Left lung (tissue), 4 donors: ENCODE measurements at regions not wholly inside any gene's neighbourhood (a gene's known extent, or its start where the extent isn't known, plus 50 kb on each side); places are given as distances from the start of the nearest gene placed in this dataset.

Source experiments
- ATAC-seq: fragments of 200-7000 bp; cut with Tn5 transposase; one replicate; pipeline ENCODE4 v1.9.1; 2020; ENCODE audit warnings: moderate library complexity
- DNase-seq, 4 donors: peaks; one replicate each; pipeline ENCODE4 v3.0.0-alpha.2; 2013 to 2020
- H3K27ac ChIP-seq, 2 donors: fragments of 200-600 bp; sonication (generic) in 1 of 2; one replicate each; pipeline versions ENCODE4 v1.5.0 to v1.8.0; 2020 to 2021
- H3K27me3 ChIP-seq, 2 donors: fragments of 200-600 bp; sonication (generic) in 1 of 2; one replicate each; pipeline versions ENCODE4 v1.5.0 to v1.8.0; 2020 to 2021
- H3K36me3 ChIP-seq, 2 donors: fragments of 200-600 bp; sonication (generic) in 1 of 2; one replicate each; pipeline versions ENCODE4 v1.5.0 to v1.8.0; 2020 to 2021
- H3K4me1 ChIP-seq, 2 donors: fragments of 200-600 bp; one replicate each; pipeline ENCODE4 v1.8.0; 2021
- H3K4me3 ChIP-seq, 2 donors: fragments of 200-600 bp; sonication (generic) in 1 of 2; one replicate each; pipeline versions ENCODE4 v1.5.0 to v1.8.0; 2020 to 2021; ENCODE audit warnings: mild to moderate bottlenecking in 1 of 2
- H3K9me3 ChIP-seq, 2 donors: fragments of 200-600 bp; sonication (generic) in 1 of 2; one replicate each; pipeline versions ENCODE4 v1.5.0 to v1.8.0; 2020 to 2021
- CTCF ChIP-seq, 2 donors: fragments of 200-600 bp; sonication (generic) in 1 of 2; IDR thresholded peaks; one replicate each; pipeline versions ENCODE4 v1.5.0 to v1.8.0; 2021; ENCODE audit warnings: antibody characterized with exemption in 2 of 2
- intact Hi-C, 2 donors: fragments of 100-400 bp; cut with DNase I; formaldehyde crosslinking; loops; one replicate each; pipeline versions ENCODE4 v1.11.2 to v1.14.2; 2022
- donor health status: DM: no; HTN: yes; CAD: no.
- donor health status: DM: no; HTN: no; CAD: no.

DNA sequence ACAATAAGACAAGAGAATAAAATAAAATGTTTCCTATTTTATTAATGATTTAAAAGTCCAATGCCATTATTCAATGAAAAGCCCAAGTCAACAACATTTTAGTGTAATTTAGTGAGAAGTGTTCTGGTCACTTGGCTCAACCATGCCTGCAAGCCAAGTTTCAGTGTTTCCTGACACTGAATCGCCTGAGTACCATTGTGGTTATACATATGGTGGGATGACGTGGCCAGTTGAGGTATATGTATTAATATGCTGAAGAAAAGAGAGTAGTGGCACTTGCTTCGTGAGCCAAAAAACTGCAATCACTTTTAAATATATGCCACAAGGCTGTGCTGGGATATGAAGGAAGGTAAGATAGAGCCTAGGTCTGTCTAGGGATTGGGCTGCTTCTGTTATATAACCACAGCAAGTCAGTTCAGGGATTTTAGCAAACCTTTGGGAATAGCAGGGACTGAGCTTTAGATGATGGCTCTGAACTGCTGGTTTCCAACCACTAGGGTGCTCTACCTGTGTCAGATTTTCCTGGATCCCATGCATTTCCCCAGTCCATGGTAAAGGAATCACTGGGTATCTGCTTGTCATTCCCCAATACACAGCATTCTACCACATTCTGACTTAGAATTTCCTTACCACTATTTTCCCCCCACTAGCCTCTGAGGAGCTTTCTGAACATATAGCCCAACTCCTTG lies 214.0 kb upstream of the PRPS1L1 start:
- Histone ChIP-seq H3K27me3 (no peaks in the 10 kb centered on the region), H3K4me3 (no peak overlapping the region), H3K27ac (no peak overlapping the region), H3K36me3 (no peaks in the 10 kb centered on the region), H3K9me3 (peaks cover 0 to 2% of the 10 kb centered on the region in 2 donors), H3K4me1 (no peaks in the 10 kb centered on the region)
- TF ChIP-seq CTCF (IDR thresholded peaks at IDR 0.05) = no peak
- ATAC-seq = no peak
- DNase-seq = no peak
- intact Hi-C loops = no loop called here

GRCh38 chr7:18243731-18244130 lies 216.1 kb upstream of the PRPS1L1 start:
- Histone ChIP-seq H3K27me3 (no peaks in the 10 kb centered on the region), H3K9me3 (peaks cover 0 to 8% of the 10 kb centered on the region in 2 donors), H3K36me3 (no peaks in the 10 kb centered on the region), H3K27ac (no peak overlapping the region), H3K4me1 (no peaks in the 10 kb centered on the region), H3K4me3 (no peak overlapping the region)
- TF ChIP-seq CTCF (IDR thresholded peaks at IDR 0.05) = no peak
- ATAC-seq (no peak), DNase-seq (no peak)
- intact Hi-C loops = no loop called here

GRCh38 chr7:18250133-18250532 lies 222.5 kb upstream of the PRPS1L1 start:
- Histone ChIP-seq H3K4me3 (no peak overlapping the region), H3K9me3 (peaks cover 0 to 54% of the 10 kb centered on the region in 2 donors), H3K36me3 (no peaks in the 10 kb centered on the region), H3K27me3 (no peaks in the 10 kb centered on the region), H3K27ac (no peak overlapping the region), H3K4me1 (no peaks in the 10 kb centered on the region)
- intact Hi-C loops = no loop called here
- ATAC-seq = no peak
- TF ChIP-seq CTCF (IDR thresholded peaks at IDR 0.05) = no peak
- DNase-seq = no peak

GRCh38 chr7:18257711-18258110 lies 230.1 kb upstream of the PRPS1L1 start:
- no peak overlapping the region for H3K27ac ChIP-seq
- no peaks in the 10 kb centered on the region for H3K27me3 ChIP-seq
- H3K9me3 ChIP-seq = peaks cover 0 to 31% of the 10 kb centered on the region in 2 donors
- ATAC-seq = peak; percentile 35
- TF ChIP-seq CTCF (IDR thresholded peaks at IDR 0.05) = no peak
- H3K36me3 ChIP-seq = no peaks in the 10 kb centered on the region
- no peaks in the 10 kb centered on the region for H3K4me1 ChIP-seq
- no peak for DNase-seq
- intact Hi-C loops = no loop called here
- no peak overlapping the region for H3K4me3 ChIP-seq

DNA sequence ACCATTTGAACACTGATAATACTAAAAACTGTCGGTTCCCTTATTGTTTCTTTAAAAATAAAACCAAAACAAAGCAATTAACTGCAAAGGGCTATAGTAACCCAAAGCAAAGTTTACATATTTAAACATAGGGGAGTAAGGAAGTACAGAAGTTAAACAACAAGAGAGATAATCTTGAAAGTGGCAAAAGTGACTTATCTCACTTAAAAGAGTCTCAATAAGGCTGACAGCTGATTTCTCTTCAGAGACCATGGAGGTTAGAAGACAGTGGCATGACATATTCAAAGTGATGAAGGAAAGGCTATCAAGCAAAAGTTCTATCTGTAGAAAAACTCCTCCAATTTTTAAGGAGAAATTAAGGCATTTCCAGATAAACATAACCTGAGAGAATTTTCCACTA lies 233.5 kb upstream of the HDAC9 start:
- TF ChIP-seq CTCF (IDR thresholded peaks at IDR 0.05) = no peak
- Histone ChIP-seq H3K36me3 (no peaks in the 10 kb centered on the region), H3K27ac (no peak overlapping the region), H3K9me3 (peaks cover 0 to 23% of the 10 kb centered on the region in 2 donors), H3K4me3 (no peak overlapping the region), H3K4me1 (no peaks in the 10 kb centered on the region), H3K27me3 (no peaks in the 10 kb centered on the region)
- no peak for DNase-seq
- ATAC-seq = no peak
- intact Hi-C loops = no loop called here
